Left cardiac atrium (tissue), 4 donors: ENCODE measurements at regions not wholly inside any gene's neighbourhood (a gene's known extent, or its start where the extent isn't known, plus 50 kb on each side); places are given as distances from the start of the nearest gene placed in this dataset.
A peak's percentile ranks its signal among the peaks of the same experiment; 100 is the strongest.

Source experiments
- ATAC-seq, 2 donors: fragments of 200-7000 bp; cut with Tn5 transposase; one replicate each; pipeline ENCODE4 v1.9.1; 2020; ENCODE audit warnings: mild to moderate bottlenecking in 2 of 2, moderate library complexity in 2 of 2
- DNase-seq: peaks from one replicate; pipeline ENCODE4 v3.0.0-alpha.2; 2020
- intact Hi-C, 2 donors: fragments of 100-400 bp; cut with DNase I; formaldehyde crosslinking; loops; one replicate each; pipeline versions ENCODE4 v1.14.1 to v1.15.1; 2022 to 2023
- donor health status: DM: no; HTN: yes; CAD: no.
- donor health status: DM: no; HTN: yes; CAD: no; lungs with severe emphysema.
- donor health status: DM: yes; HTN: yes; CAD: no.
- donor health status: Dilated cardiomyopathy.

DNA sequence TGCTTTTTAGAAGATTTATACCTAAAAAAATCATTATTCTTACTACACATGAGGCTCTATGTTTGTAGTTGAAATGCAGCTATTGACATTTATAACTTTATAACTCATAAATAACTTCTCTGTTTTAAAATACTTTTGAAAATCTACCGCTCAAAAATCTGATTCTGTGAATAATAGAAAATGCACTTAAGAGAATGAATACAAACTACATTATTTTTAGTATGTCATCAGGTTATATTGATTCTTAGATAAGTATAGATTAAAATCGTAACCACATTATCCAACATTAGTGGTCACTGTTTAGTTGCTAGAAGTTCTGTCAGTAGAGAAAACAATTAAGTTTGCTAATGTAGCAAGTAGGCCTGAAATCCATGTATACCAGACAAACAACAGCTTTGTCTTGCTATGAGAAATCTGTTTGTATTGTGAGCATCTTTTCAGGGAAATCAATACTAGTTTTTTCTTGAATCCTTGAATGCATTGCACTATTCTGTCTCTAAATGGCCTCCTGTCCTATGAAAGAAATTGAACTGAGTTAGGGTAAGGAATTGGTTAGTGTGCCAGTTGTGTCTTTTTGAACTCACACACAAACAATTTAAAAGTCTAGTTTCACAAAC is 116.5 kb upstream of the HDAC9 start:
- ATAC-seq: no peak
- DNase-seq: no peak
- intact Hi-C loops: no loop called here

DNA sequence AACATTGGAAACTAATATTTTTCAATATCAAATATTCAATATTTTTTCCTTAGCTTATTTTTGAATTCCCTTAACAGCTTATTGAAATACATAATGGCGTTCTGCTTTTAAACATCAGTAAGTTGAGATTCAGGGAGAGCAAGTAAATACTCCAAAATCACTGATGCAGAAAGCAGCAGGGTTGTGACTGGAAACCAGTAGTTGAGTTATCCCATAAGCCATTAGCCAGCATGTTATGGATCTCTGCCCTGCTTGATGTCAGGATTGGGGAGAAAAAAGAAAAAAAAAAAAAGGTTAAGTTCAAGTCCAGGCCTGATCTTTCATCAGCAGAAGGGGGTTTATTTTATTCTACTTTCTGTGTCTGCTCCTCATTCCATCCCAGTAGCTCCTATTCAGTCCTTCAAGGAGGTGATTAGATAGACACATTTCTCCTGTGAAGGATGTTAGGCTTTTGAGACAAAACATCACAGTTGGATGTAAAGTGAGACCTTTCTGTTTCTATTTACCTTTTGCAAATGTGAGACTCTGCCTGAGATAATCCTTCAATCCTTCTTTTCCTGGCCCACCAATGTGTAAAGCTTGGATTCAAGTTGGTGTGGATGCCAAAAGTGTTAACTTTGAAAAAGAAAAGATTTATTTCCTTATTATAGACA is 110.9 kb upstream of the HDAC9 start:
- ATAC-seq (no peak), DNase-seq (no peak)
- intact Hi-C loops: no loop called here

DNA sequence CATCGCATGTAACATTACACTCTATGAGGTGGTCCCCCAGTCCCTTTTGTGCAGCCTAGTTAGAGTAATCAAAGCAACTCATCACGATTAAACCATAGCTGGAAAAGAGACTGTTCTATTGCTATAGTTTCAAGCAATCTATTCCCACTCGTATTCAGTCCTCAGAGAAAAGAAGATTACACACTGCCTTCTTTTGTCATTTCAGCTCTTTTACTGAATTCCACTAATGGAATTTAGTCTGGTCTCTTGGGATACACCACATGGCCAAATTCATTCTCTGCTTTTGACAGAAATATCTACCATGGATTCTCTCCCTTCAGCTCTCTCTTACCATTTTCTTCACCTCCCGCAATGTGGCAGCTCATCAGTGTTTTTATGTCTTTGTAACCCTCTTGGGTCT is 108.9 kb upstream of the HDAC9 start:
- intact Hi-C loops: no loop called here
- DNase-seq (no peak), ATAC-seq (no peak)

DNA sequence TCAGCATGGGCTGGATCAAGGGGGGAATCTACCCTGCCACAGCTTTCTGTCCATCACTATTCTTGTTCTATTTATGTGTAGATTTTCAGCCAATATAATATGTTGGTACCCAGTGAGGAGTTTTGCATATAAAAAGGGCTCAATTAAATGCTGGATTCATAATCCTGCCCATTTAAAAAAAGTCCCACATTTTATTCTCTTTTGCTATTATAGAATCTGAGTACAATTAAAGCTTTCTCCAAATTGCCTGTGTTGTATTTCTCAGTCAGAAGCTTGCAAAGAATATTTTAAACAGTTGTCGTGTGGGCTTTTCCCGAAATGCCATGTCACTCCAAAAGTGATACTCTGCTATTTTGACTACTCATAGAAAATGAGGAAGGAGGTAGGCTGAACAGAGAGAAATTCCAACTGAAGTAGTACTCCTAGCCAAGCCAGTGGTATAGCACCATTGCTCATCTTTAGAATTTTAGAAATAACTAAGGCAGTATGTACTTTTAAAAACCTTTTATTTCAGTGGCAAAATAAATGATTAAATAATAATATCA is 108.3 kb upstream of the HDAC9 start:
- intact Hi-C loops: no loop called here
- DNase-seq (no peak), ATAC-seq (peak in 1 of 2 donors; percentile 22)

DNA sequence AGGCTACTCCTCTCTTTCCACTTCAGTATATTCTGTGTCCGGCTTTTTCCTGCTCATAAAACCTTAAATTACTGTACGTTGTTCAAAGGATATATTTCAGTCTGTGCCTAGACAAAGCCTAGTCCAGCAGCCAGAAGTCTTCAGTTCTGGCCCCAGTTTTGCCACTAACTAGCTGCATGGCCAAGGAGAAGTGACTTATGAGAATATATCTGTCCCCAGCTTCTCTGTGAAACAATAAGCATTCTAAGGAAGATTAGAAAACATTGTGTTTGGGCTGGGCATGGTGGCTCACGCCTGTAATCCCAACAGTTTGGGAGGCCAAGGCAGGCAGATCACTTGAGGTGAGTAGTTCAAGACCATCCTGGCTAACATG is 105.0 kb upstream of the HDAC9 start:
- no peak for ATAC-seq
- intact Hi-C loops: no loop called here
- no peak for DNase-seq

DNA sequence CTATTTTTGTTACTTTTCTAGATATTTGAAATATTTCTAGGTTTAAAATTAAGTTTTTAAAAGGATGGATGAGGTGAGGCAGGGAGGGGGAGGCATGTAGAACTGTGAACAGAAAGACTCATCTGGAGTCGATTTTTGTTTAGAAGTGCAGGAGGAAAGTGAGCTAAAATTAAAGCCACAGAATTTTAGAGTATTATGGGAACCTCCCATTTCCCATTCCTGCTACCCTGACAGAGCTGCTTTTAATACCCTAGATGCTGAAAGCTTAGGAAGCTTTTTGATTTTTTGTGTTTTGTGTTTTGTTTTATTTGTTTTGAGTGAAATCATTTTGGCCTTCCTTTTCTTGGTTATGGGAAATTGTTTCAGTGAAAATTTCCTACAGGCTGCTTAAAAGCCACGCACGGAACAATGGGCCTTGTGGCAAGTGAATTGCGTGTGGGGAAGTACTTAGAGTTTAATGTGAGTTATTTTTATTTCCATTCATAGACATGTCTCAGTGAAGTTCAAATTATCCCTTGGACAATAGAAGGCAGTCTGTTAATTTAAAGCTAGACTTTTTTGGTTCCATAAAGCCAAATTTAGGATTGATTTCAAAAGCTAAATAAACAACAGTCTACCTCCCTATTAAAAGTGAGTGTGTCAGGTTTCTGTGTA is 102.0 kb upstream of the HDAC9 start:
- ATAC-seq: no peak
- DNase-seq: no peak
- intact Hi-C loops: no loop called here

DNA sequence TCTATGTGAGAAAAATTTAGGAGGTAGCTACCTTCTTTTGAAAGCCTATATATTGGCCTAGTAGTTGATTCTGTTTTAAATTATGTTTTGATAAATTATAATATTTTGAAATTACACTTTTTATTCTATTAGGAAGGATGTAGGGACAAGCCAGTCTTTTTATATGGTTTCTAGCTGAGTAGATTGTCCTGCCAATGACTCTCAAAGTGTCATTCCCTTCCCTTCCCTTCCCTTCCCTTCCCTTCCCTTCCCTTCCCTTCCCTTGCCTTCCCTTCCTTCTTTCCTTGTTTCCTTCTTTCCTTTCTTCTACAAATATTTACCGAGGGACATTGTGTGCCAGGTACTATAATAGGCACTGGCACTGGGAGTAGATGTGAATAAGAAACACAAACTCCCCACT is 99.7 kb upstream of the HDAC9 start:
- intact Hi-C loops: no loop called here
- ATAC-seq: no peak
- DNase-seq: no peak

DNA sequence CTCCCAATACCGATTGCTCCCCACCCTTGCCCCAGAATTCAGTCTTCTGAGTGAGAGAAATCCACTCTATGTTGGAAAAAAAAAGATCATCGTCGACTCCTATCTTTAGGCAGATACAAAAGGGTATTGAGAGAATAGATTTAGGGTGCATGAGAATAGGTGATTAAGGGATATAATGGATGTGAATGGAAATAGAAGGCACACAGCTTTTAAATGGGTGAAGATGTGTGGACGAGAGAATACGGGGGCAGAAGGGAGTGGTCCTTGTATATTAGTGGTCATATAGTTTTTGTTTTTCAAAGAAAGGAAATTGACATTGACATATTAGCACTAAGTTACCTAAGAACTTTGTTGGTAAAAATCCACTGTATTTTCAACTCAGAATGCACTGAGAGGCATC is 98.6 kb upstream of the HDAC9 start:
- no peak for DNase-seq
- no peak for ATAC-seq
- intact Hi-C loops: no loop called here

DNA sequence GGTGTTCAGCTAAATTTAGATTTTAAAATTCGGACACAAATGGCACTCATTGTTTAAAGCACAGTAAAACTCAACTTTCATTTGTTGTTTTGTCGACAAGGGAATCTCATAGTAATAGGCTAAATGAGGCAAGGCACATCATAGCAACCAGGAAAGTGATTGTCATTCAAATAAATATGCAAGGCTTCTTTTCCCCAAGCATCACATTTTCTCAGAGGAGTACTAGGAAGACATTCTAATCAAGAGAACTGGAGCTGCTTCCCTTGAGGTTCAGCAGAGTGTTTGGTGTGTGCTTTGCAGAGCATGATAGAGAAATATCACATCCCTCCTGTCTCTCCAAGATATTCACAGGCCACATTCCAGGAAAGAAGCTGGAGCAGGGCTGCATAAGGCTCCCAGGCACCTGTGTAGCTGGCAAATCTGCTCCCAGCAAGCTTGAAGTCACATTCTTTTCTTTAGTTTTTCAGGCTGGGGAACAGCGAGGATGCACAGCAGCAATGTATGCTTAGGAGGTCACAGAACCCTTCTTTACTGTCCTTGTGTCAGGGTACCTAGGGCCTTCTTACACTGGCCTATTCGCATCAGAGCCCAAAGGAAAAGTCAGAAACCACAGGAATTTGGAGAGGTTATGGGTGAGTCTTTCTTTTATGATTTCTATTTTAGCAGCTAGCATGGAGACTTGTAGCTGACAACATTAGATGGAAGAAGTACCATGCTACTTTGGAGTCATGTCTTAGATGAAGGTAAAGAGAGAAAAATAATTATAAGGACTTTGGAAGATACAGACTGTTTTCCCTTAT is 95.9 kb upstream of the HDAC9 start:
- DNase-seq (no peak), ATAC-seq (no peak)
- intact Hi-C loops: no loop called here

DNA sequence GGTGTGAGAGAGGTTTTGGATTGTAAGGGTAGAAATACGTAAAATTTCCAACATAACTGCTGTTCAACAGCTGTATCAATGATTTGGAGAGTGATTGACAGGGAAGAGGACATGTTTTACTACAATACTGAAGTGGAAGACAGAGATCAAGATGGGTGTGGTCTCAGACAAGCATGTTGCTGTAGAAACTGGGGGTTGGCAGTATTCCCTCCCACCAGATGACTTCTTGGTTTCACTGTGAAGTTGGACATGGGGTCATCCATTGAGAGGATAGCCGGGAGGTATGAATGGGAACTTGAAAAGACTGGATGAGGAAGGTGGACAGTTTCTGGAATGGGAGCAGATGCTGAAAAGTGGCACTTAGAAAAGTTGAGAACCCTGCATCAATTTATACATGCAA is 95.3 kb upstream of the HDAC9 start:
- intact Hi-C loops: no loop called here
- ATAC-seq: no peak
- DNase-seq: no peak

DNA sequence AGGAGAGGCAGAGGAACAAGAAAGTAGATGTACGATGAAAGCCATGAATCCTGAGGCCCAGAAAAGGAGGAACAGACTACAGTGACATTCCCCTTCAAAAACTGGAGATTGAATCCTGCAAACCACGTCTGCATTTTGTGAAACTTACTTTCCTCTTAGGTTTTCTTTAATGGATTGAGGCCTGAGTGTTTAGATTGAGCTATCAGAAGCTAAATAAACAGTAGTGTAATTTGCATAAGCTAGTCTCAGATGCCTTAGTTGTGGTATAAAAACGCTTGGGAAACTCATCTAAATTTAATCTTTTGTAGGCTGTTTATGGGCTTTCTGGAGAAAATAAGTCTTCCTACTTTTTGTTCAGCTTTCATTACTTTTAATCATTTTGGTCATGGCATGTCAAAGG is 94.8 kb upstream of the HDAC9 start:
- intact Hi-C loops: no loop called here
- no peak for ATAC-seq

DNA sequence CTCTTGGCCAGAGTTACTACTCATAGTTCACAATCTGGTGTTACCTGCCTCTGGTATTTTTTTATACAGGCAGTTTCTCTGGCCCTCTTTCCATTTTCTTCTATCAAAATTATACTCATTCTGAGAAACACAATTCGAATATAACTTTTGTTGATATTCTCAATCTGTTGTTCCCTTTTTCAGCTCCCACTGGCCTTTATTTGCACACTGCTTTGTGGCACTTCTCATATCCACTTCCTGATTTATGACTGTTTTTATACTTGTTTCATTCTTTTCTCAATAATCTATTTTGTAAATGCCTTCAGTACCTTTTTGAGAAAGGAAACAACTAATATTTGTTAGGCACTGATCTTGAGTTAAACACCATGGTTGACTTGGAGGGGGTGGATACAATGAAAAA is 93.8 kb upstream of the HDAC9 start:
- DNase-seq (no peak), ATAC-seq (no peak)
- intact Hi-C loops: no loop called here

More for the DNA sequence above, 94.8 kb upstream of the HDAC9 start:
- no peak for DNase-seq

DNA sequence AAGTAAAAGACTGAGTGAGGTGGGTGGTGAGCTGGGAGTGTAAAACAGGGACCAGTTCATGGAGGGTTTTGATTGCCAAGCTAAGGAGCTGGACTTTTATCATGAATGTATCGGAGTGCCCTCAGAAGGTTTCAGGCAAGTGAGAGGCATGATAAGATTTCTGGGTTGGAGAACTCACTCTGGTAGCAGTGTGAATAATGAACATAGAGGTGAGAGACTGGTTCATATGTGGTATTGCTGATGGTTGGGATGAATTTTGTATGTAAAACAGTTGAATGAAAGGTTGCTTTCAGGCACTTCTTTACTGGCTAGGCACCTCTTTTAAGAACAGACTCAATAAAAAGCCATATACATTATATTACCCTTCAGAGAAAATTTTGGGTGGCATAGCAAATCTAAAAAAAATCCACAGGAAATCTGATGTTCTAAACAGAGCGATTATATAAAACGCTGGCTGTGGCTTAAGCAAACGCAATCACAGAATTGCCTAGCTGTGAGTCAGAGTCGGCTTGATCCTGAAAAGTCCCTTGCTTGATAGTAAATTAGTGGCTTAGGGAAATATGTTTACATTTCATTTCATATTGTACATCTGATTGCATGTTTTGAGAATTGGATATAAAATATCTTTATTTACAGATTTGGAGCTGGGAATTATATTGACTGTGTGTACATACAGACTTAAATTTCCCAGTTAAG is 92.9 kb upstream of the HDAC9 start:
- intact Hi-C loops: no loop called here
- ATAC-seq: no peak

DNA sequence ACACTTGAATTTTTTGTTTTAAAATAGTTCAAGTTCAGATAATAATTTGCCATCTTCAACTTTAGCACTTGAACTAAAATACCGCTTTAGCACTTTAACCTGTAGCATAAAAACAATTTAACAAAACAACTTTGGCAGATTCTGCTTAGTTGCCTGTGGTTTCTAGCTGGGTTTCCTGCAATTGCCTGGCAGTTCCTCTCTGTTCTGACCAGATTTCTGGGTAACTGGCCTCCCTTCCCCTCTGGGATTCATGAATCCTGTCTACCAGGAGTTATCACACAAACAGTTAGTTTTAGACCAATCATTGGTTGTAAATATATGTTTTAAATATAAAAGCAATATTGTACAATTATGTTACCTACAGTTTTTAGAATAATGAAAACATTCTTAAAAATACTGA is 89.8 kb upstream of the HDAC9 start:
- intact Hi-C loops: no loop called here
- DNase-seq (no peak), ATAC-seq (no peak)

More for the DNA sequence above, 92.9 kb upstream of the HDAC9 start:
- DNase-seq: no peak

DNA sequence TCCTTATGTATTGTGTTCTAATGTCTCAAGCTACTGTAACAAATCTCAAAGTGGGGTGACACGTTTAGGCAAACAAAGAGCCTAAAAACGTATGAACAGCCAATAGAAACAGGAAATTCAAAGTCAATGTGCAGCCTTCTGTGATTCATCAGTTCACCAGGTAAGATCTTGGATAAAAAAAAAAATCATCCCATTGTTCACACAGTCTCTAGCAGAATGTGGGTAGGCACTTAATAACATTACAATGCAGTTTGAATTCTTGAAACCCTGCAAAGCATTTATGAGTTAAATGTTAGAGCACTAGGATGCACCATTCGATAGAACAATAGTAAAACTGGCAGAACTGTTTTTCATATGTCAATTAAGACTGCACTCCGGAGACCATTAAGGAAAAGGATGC is 88.2 kb upstream of the HDAC9 start:
- ATAC-seq: no peak
- no peak for DNase-seq
- intact Hi-C loops: no loop called here

DNA sequence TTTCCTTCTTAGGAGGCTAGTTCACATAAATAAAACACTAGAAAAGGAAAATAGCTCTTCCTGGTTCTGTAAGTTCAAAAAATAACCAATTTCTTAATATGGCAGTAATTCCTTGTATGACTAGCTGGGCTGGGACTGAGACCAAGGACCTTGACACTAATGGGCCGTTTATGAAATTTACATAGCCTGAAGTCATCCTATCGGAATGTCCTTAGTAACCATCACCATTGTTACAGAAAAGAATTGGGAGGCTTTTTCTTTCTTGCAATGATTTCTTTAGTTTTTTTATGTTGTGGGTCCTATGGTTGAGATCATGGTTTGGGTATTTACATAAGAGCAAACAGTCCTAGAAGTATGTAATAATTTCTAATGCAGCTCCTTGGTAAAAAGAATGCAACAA is 87.1 kb upstream of the HDAC9 start:
- no peak for ATAC-seq
- intact Hi-C loops: no loop called here
- no peak for DNase-seq

DNA sequence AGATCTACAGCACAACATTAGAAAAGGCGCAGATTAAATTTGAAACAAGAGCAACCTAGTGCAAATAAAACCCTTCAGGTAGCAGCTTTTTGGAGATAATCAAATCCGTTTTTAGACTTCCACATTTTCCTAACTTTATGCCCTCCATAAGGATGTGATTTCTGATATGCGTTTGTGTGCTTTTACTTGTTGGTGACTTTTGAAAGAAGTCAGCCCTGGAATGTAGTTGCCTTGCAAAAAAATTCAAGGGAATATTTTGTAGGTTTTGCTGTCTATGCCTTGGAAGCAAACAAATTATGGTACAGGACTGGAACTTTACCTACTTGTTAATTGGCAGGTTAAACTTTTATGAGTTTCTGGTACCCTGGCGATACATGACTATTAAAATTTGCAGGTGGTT is 86.7 kb upstream of the HDAC9 start:
- ATAC-seq (no peak), DNase-seq (no peak)
- intact Hi-C loops: no loop called here

DNA sequence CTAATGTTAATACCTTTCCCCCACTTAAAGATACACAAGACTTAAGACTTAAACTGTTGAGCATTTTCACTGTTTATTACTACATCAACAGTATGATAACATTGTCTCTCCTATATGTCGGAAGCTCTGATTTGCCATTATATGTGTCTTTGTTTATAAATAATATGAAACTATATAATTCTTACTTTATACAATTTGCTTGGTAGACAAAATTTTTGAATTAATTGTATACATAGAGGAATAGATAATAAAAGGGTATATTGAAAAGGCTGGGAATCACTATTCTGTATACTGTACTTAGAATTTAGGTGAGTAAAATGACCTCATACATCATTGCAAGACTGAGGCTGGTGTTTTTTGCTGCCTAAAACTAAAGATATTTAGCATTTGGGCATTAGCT is 82.1 kb upstream of the HDAC9 start:
- DNase-seq (no peak), ATAC-seq (no peak)
- intact Hi-C loops: no loop called here

DNA sequence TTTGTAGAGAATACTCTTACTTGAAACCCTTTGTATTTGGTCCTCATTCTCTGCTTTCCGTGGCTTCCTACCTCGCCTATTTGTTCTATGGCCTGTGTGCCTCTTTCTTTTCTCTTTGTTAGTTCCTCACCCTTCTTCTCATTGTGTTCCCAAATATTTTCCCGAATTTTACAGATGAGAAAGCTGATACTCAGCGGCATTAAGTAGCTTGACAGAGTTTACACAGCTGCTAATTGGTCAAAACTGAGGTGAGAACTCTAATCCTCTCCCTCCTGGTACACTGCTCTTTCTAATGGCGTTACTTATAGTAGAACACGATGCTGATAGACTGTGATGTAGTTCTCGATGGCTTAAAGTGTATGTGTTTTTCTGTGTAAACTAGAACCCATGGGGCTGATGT is 80.7 kb upstream of the HDAC9 start:
- intact Hi-C loops: no loop called here
- DNase-seq (no peak), ATAC-seq (no peak)

DNA sequence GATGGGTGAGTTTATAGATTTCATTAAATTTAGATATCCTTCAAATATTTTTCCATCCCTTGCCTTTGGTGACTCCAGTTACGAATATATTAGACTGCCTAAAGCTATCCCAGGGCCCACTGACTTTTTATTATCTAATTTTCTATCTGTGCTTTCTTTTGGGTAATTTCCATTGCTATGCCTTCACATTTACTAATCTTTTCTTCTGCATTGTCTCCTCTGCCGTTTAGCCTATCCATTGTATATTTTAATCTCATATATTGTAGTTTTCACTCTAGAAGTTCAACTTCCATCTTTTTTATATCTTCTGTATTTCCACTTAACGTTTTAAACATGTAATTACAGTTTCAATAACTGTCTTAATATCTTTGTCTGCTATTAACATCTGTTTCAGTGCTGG is 78.6 kb upstream of the HDAC9 start:
- intact Hi-C loops: no loop called here
- DNase-seq: no peak
- ATAC-seq: no peak
